Peyer's patch (tissue), 4 donors: ENCODE measurements at regions not wholly inside any gene's neighbourhood (a gene's known extent, or its start where the extent isn't known, plus 50 kb on each side); places are given as distances from the start of the nearest gene placed in this dataset.

Experiments
- DNase-seq, 3 donors: peaks; one replicate each; pipeline ENCODE4 v3.0.0-alpha.2; 2017 to 2019
- H3K27ac ChIP-seq, 4 donors: fragments of 200-600 bp; sonication (generic); one replicate each; pipeline ENCODE4 v1.5.1; 2016 to 2019
- H3K27me3 ChIP-seq, 2 donors: fragments of 200-600 bp; sonication (generic); one replicate each; pipeline ENCODE4 v1.5.1; 2019
- H3K36me3 ChIP-seq, 3 donors: fragments of 200-600 bp; sonication (generic); one replicate each; pipeline ENCODE4 v1.5.1; 2016 to 2019
- H3K4me1 ChIP-seq, 4 donors: fragments of 200-600 bp; sonication (generic); one replicate each; pipeline ENCODE4 v1.5.1; 2016 to 2019
- H3K4me3 ChIP-seq, 4 donors: fragments of 200-600 bp; sonication (generic); 1 replicate in 3 of 4; 2 replicates in 1 of 4; pipeline ENCODE4 v1.5.1; 2016 to 2019; ENCODE audit warnings: mild to moderate bottlenecking in 1 of 4
- H3K9me3 ChIP-seq, 4 donors: fragments of 200-600 bp; sonication (generic); one replicate each; pipeline ENCODE4 v1.5.1; 2016 to 2019; ENCODE audit warnings: mild to moderate bottlenecking in 1 of 4
- POLR2A ChIP-seq, 2 donors: fragments of 450-650 bp; IDR thresholded peaks; one replicate each; pipeline ENCODE4 v1.5.1; 2017; ENCODE audit warnings: antibody characterized with exemption in 2 of 2, mild to moderate bottlenecking in 2 of 2, moderate library complexity in 2 of 2
- TF ChIP-seq, protein P1 (sequence below), 6 experiments: fragments of 450-650 bp in 4 of 6; fragments of 200-600 bp in 2 of 6; sonication (generic) in 1 of 6; IDR thresholded peaks; one replicate each; pipeline ENCODE4 v1.5.1; 2017 to 2019; ENCODE audit warnings: antibody characterized with exemption in 6 of 6, mild to moderate bottlenecking in 3 of 6, moderate library complexity in 1 of 6

DNA sequence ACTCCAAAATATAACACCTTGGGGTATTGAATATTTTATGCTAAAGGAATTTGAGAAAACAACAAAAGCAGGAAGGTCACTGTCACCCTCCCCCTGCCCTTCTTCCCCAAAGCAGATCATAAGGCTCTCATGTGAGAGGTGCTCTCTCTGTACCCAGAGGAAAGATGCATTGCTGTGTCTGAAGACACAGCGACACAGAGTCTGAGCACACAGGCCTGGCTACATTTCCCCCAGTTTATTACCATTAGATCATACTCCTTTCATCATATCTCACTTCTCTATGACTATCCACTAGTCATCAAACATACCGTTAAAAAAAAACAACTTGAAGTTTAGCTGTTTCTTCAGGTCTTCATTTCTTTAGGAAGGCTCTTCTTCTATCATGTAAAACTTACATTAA is 127.1 kb downstream of the PPIAL4G start:
- Histone ChIP-seq H3K4me3 (no peak overlapping the region), H3K27me3 (peaks cover 0 to 11% of the 10 kb centered on the region in 2 donors), H3K27ac (no peak overlapping the region), H3K4me1 (no peaks in the 10 kb centered on the region), H3K9me3 (no peaks in the 10 kb centered on the region), H3K36me3 (no peaks in the 10 kb centered on the region)
- no peak for DNase-seq
- TF ChIP-seq POLR2A (IDR thresholded peaks at IDR 0.05), result no peak

DNA sequence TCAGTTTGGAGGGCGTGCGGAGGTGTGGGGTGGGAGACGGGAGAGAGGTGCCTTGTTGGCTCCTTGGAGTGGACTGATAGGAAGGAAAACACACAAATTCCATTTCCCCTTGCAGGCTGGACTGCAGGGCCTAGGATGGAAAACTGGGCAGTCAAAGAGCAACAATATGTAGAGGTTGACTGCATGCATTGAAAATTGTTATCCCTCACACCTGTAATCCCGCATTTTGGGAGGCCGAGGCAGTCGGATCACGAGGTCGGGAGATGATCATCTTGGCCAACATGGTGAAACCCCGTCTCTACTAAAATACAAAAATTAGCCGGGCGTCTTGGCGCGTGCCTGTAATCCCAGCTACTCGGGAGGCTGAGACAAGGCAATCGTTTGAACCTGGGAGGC is 128.2 kb downstream of the PPIAL4G start:
- H3K9me3 ChIP-seq, result no peaks in the 10 kb centered on the region
- DNase-seq, result no peak
- H3K36me3 ChIP-seq, result no peaks in the 10 kb centered on the region
- no peak overlapping the region for H3K4me3 ChIP-seq
- peaks cover 0 to 11% of the 10 kb centered on the region in 2 donors for H3K27me3 ChIP-seq
- no peak for TF ChIP-seq POLR2A (IDR thresholded peaks at IDR 0.05)
- TF ChIP-seq, protein P1, sequence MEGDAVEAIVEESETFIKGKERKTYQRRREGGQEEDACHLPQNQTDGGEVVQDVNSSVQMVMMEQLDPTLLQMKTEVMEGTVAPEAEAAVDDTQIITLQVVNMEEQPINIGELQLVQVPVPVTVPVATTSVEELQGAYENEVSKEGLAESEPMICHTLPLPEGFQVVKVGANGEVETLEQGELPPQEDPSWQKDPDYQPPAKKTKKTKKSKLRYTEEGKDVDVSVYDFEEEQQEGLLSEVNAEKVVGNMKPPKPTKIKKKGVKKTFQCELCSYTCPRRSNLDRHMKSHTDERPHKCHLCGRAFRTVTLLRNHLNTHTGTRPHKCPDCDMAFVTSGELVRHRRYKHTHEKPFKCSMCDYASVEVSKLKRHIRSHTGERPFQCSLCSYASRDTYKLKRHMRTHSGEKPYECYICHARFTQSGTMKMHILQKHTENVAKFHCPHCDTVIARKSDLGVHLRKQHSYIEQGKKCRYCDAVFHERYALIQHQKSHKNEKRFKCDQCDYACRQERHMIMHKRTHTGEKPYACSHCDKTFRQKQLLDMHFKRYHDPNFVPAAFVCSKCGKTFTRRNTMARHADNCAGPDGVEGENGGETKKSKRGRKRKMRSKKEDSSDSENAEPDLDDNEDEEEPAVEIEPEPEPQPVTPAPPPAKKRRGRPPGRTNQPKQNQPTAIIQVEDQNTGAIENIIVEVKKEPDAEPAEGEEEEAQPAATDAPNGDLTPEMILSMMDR (IDR thresholded peaks at IDR 0.05), result no peak
- no peaks in the 10 kb centered on the region for H3K4me1 ChIP-seq
- H3K27ac ChIP-seq, result no peak overlapping the region

DNA sequence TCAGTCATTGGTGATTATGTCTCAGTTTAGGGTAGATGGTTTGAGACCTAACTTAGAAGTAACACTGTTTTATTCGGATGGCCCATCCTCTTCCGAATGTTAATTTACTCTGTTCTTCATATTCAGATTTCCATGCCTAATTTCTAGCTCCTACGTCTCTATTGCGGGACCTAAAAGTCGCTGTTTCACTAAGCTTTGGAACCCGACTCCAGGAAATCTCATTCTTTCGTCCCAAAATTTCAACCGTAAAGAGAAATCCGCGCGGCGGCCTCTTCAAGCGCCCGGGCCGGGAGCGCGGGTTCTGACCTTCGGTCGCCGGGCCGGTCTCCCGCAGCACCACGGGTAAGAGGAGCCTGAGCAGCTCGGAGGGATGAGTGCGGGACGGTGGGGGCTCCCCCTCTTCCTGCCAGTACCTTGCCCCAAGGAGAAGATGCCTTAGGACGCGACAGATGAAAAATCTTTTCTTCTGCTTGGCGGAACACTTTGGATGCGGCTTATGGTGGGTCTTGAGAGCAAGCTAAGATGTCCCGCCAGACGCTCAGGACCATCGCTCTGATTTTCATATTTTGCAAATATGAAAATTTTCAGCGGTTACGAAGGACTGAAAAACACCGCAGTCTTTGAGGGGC is 128.7 kb downstream of the PPIAL4G start:
- Histone ChIP-seq H3K4me3 (no peak overlapping the region), H3K27me3 (peaks cover 0 to 11% of the 10 kb centered on the region in 2 donors), H3K27ac (no peak overlapping the region), H3K9me3 (no peaks in the 10 kb centered on the region), H3K36me3 (no peaks in the 10 kb centered on the region), H3K4me1 (no peaks in the 10 kb centered on the region)
- DNase-seq, result no peak
- TF ChIP-seq, protein P1 (IDR thresholded peaks at IDR 0.05), result no peak
- TF ChIP-seq POLR2A (IDR thresholded peaks at IDR 0.05), result no peak

DNA sequence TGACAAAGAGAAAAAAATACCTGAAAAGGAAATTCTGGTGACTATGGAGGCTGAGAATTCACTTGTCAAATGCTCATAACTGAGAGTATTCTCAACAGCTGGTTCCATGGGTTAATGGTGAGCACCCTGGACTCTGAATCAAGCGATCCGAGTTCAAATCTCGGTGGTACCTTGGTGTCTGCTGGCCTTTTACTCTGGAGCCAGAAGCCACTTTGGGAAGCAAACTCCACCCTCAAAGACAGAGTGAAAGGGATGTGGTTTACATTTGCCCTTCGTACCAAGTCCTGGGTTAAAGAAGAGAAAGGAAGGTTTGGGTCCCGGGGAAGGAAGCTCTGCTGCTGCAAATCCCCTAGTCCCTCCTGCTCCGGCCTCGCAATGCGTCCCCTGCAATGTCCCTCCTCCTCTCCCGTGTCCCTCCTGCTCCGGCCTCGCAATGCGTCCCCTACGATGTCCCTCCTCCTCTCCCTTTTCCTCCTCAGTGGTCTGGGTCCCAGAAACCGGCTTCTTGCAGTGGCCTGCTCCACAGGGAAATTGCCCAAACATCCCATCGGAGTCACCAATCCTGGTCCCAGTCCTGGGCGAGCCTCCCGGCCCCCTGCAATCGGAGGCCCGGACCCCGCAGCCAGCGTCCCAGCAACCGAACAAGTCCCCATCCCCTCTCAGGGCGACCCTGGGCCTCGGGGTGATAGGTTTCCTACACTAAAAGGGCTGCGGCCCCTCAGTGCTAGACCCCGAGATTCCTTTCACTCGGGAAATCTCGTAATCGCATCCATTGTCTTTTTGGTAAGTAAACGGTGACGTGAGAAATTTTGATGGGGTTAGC is 129.4 kb downstream of the PPIAL4G start:
- peaks cover 0 to 11% of the 10 kb centered on the region in 2 donors for H3K27me3 ChIP-seq
- no peaks in the 10 kb centered on the region for H3K4me1 ChIP-seq
- no peak for TF ChIP-seq POLR2A (IDR thresholded peaks at IDR 0.05)
- TF ChIP-seq, protein P1 (IDR thresholded peaks at IDR 0.05), result no peak

DNA sequence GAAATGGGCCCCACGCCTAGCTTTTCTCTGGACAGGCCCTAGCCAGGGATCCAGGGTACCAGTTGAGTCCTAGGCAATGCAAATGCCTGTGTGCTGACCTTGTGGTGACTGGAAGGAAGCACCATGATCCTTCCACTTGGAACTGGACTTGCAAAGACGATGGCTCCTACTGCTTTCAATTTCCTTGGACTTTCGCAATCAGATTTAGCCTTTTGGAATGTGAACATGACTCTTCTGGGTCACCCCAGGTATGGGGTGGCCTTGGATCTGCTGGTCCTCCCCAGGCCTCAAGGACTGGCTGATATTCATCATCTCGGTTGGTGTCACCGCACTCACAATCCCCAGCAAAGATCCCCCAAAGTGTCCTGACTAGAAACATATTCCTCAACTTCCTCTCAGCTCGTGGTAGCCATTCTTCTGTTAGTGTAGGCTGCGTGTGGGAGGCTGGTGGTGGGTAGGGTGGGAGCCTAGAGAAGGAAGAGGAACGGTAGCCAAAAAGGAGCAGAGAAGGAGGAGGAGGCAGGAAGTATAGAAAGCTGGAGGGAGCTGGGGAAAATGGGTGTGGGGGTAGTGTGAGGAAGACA is 130.5 kb downstream of the PPIAL4G start:
- peaks cover 0 to 11% of the 10 kb centered on the region in 2 donors for H3K27me3 ChIP-seq

More for the DNA sequence above, 129.4 kb downstream of the PPIAL4G start:
- Histone ChIP-seq H3K9me3 (no peaks in the 10 kb centered on the region), H3K36me3 (no peaks in the 10 kb centered on the region), H3K27ac (no peak overlapping the region), H3K4me3 (no peak overlapping the region)
- no peak for DNase-seq

More for the DNA sequence above, 130.5 kb downstream of the PPIAL4G start:
- no peaks in the 10 kb centered on the region for H3K4me1 ChIP-seq
- no peak for DNase-seq
- TF ChIP-seq, protein P1 (IDR thresholded peaks at IDR 0.05), result no peak
- no peak for TF ChIP-seq POLR2A (IDR thresholded peaks at IDR 0.05)
- H3K4me3 ChIP-seq, result no peak overlapping the region
- no peak overlapping the region for H3K27ac ChIP-seq
- H3K9me3 ChIP-seq, result no peaks in the 10 kb centered on the region
- no peaks in the 10 kb centered on the region for H3K36me3 ChIP-seq
